ENCODE measurements at regions not wholly inside any gene's neighbourhood (a gene's known extent, or its start where the extent isn't known, plus 50 kb on each side); places are given as distances from the start of the nearest gene placed in this dataset.
"Not testable (repeated sequence)": the region's sequence is repeated elsewhere in the genome, so short reads cannot be mapped to it uniquely, and the experiment has no call there.

- in situ Hi-C loops (cut with HindIII; ENCODE audit: low sequenced_read_pairs): no loop called here
These were observed 75.1 kb downstream of the RRM2 start for GRCh38 chr2:10197697-10198076.

- in situ Hi-C loops (cut with HindIII; ENCODE audit: low sequenced_read_pairs): not testable (repeated sequence)
These were observed 75.9 kb downstream of the RRM2 start for GRCh38 chr2:10198482-10198881.

GRCh38 chr2:10201201-10201600 lies 78.7 kb downstream of the RRM2 start:
- in situ Hi-C loops (cut with HindIII; ENCODE audit: low sequenced_read_pairs): no loop called here

GRCh38 chr2:10202131-10202665 lies 79.7 kb downstream of the RRM2 start:
- in situ Hi-C loops (cut with HindIII; ENCODE audit: low sequenced_read_pairs): no loop called here

GRCh38 chr2:10204326-10205161 lies 82.0 kb downstream of the RRM2 start:
- in situ Hi-C loops (cut with HindIII; ENCODE audit: low sequenced_read_pairs): no loop called here

GRCh38 chr2:10205162-10205475 lies 82.6 kb downstream of the RRM2 start:
- in situ Hi-C loops (cut with HindIII; ENCODE audit: low sequenced_read_pairs): no loop called here

- in situ Hi-C loops (cut with HindIII; ENCODE audit: low sequenced_read_pairs): no loop called here
These were observed 86.2 kb downstream of the RRM2 start for GRCh38 chr2:10208736-10209135.

GRCh38 chr2:10209406-10209935 lies 86.9 kb downstream of the RRM2 start:
- in situ Hi-C loops (cut with HindIII; ENCODE audit: low sequenced_read_pairs): no loop called here

GRCh38 chr2:10210336-10210735 lies 87.8 kb downstream of the RRM2 start:
- in situ Hi-C loops (cut with HindIII; ENCODE audit: low sequenced_read_pairs): no loop called here

- in situ Hi-C loops (cut with HindIII; ENCODE audit: low sequenced_read_pairs): no loop called here
These were observed 89.4 kb downstream of the RRM2 start for GRCh38 chr2:10211844-10212422.

GRCh38 chr2:10212827-10213226 lies 89.9 kb upstream of the HPCAL1 start:
- in situ Hi-C loops (cut with HindIII; ENCODE audit: low sequenced_read_pairs): no loop called here

- in situ Hi-C loops (cut with HindIII; ENCODE audit: low sequenced_read_pairs): no loop called here
These were observed 88.5 kb upstream of the HPCAL1 start for GRCh38 chr2:10214179-10214578.

GRCh38 chr2:10215393-10215935 lies 87.2 kb upstream of the HPCAL1 start:
- in situ Hi-C loops (cut with HindIII; ENCODE audit: low sequenced_read_pairs): no loop called here

- in situ Hi-C loops (cut with HindIII; ENCODE audit: low sequenced_read_pairs): no loop called here
These were observed 85.8 kb upstream of the HPCAL1 start for GRCh38 chr2:10216677-10217488.

- in situ Hi-C loops (cut with HindIII; ENCODE audit: low sequenced_read_pairs): no loop called here
These were observed 84.9 kb upstream of the HPCAL1 start for GRCh38 chr2:10217489-10218435.

- in situ Hi-C loops (cut with HindIII; ENCODE audit: low sequenced_read_pairs): no loop called here
These were observed 82.4 kb upstream of the HPCAL1 start for GRCh38 chr2:10220045-10220901.

GRCh38 chr2:10220902-10221391 lies 81.8 kb upstream of the HPCAL1 start:
- in situ Hi-C loops (cut with HindIII; ENCODE audit: low sequenced_read_pairs): no loop called here

- in situ Hi-C loops (cut with HindIII; ENCODE audit: low sequenced_read_pairs): no loop called here
These were observed 81.3 kb upstream of the HPCAL1 start for GRCh38 chr2:10221443-10221842.

Measured in endothelial cell of hepatic sinusoid (primary cell).